SK-N-SH treated with all-trans-retinoic acid at 6 μM for 48 hours (cell line): ENCODE measurements at regions not wholly inside any gene's neighbourhood (a gene's known extent, or its start where the extent isn't known, plus 50 kb on each side); places are given as distances from the start of the nearest gene placed in this dataset.

Experiments
- ATAC-seq: fragments of 200-7000 bp; cut with Tn5 transposase; 3 replicates; pipeline ENCODE4 v1.9.1; 2020; ENCODE audit warnings: mild to moderate bottlenecking, moderate library complexity
- ARNTL ChIP-seq: fragments of 450-650 bp; formaldehyde crosslinking; IDR thresholded peaks from 2 replicates; pipeline ENCODE4 v1.5.0; 2020; ENCODE audit warnings: low read depth, mild to moderate bottlenecking, moderate library complexity, borderline replicate concordance
- BACH2 ChIP-seq: fragments of 250-450 bp; sonication (Bioruptor Pico); IDR thresholded peaks from 2 replicates; pipeline ENCODE4 v1.9.0; 2021; ENCODE audit warnings: mild to moderate bottlenecking, borderline replicate concordance
- CSDC2 ChIP-seq: fragments of 250-450 bp; sonication (Bioruptor Pico); IDR thresholded peaks from 2 replicates; pipeline ENCODE4 v1.5.0; 2020; ENCODE audit warnings: mild to moderate bottlenecking, moderate library complexity
- ESRRG ChIP-seq: fragments of 250-450 bp; sonication (Bioruptor Pico); IDR thresholded peaks from 2 replicates; pipeline ENCODE4 v1.6.1; 2021; ENCODE audit warnings: mild to moderate bottlenecking
- GLIS3 ChIP-seq: fragments of 250-450 bp; sonication (Bioruptor Pico); IDR thresholded peaks from 2 replicates; pipeline ENCODE4 v1.5.0; 2020; ENCODE audit warnings: mild to moderate bottlenecking, moderate library complexity
- ISL1 ChIP-seq: fragments of 250-450 bp; sonication (Bioruptor Pico); IDR thresholded peaks from 2 replicates; pipeline ENCODE4 v2.1.2; 2022; ENCODE audit warnings: mild to moderate bottlenecking, moderate library complexity
- OSR1 ChIP-seq: fragments of 250-450 bp; sonication (Bioruptor Pico); IDR thresholded peaks from 2 replicates; pipeline ENCODE4 v1.8.0; 2022; ENCODE audit warnings: moderate library complexity, mild to moderate bottlenecking, inconsistent platforms
- SNAI2 ChIP-seq: fragments of 250-450 bp; sonication (Bioruptor Pico); IDR thresholded peaks from 2 replicates; pipeline ENCODE4 v1.5.0; 2020; ENCODE audit warnings: mild to moderate bottlenecking, moderate library complexity
- TCF4 ChIP-seq: fragments of 250-450 bp; sonication (Bioruptor Pico); IDR thresholded peaks from 2 replicates; pipeline ENCODE4 v1.8.0; 2021; ENCODE audit warnings: mild to moderate bottlenecking, moderate library complexity, borderline replicate concordance
- TOX ChIP-seq: fragments of 250-450 bp; sonication (Bioruptor Pico); IDR thresholded peaks from 2 replicates; pipeline ENCODE4 v1.8.0; 2021; ENCODE audit warnings: mild to moderate bottlenecking, moderate library complexity, borderline replicate concordance
- ZC3H10 ChIP-seq: fragments of 250-450 bp; sonication (Bioruptor Pico); IDR thresholded peaks from 2 replicates; pipeline ENCODE4 v1.5.1; 2021; ENCODE audit warnings: mild to moderate bottlenecking, moderate library complexity
- ZFP3 ChIP-seq: fragments of 250-450 bp; sonication (Bioruptor Pico); IDR thresholded peaks from 2 replicates; pipeline ENCODE4 v1.5.0; 2020; ENCODE audit warnings: mild to moderate bottlenecking, moderate library complexity
- ZNF565 ChIP-seq: fragments of 450-650 bp; formaldehyde crosslinking; conservative IDR thresholded peaks from 2 replicates; pipeline ENCODE4 v1.5.0; 2020; ENCODE audit warnings: low read depth, mild to moderate bottlenecking, moderate library complexity
- ZNF70 ChIP-seq: fragments of 450-650 bp; formaldehyde crosslinking; IDR thresholded peaks from 2 replicates; pipeline ENCODE4 v1.5.0; 2020; ENCODE audit warnings: mild to moderate bottlenecking, moderate library complexity
- ZNF8 ChIP-seq: fragments of 450-650 bp; formaldehyde crosslinking; IDR thresholded peaks from 2 replicates; pipeline ENCODE4 v1.5.0; 2020; ENCODE audit warnings: mild to moderate bottlenecking, moderate library complexity
- TF ChIP-seq, protein P1 (sequence below): fragments of 250-450 bp; sonication (Bioruptor Pico); IDR thresholded peaks from 2 replicates; pipeline ENCODE4 v1.8.0; 2020; ENCODE audit warnings: mild to moderate bottlenecking, moderate library complexity, borderline replicate concordance
- TF ChIP-seq, protein P2 (sequence below): fragments of 250-450 bp; sonication (Bioruptor Pico); IDR thresholded peaks from 2 replicates; pipeline ENCODE4 v1.5.1; 2021; ENCODE audit warnings: mild to moderate bottlenecking, moderate library complexity
- TF ChIP-seq, protein P3 (sequence below): fragments of 250-450 bp; sonication (Bioruptor Pico); IDR thresholded peaks from 2 replicates; pipeline ENCODE4 v1.5.0; 2020; ENCODE audit warnings: mild to moderate bottlenecking, moderate library complexity

DNA sequence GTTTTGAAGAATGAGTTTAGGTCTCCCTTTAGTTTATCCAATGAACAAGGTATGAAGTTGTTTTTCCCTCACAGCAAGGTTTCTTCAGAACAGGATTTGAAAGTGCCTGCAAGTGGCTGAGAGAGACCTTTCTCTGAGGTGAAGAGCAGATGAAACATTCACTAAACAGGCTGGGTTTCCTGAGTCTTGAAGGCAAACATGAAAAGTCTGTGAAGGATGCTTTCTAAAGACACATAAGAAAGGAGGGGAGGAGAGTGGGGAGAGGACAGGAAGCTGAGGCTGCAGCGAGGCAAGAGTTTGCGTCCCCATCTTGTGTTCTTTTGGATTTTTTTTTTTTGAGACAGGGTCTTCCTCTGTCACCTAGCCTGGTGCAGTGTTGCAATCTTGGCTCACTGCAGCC lies 95.7 kb upstream of the SIM2 start:
- TF ChIP-seq TOX (CRISPR knock-in tag) (no peak), ZNF8 (CRISPR knock-in tag) (no peak), ZNF70 (CRISPR knock-in tag) (no peak), ZFP3 (CRISPR knock-in tag) (no peak), TCF4 (CRISPR knock-in tag) (no peak), SNAI2 (CRISPR knock-in tag) (no peak), ISL1 (CRISPR knock-in tag) (no peak)
- TF ChIP-seq, protein P1, sequence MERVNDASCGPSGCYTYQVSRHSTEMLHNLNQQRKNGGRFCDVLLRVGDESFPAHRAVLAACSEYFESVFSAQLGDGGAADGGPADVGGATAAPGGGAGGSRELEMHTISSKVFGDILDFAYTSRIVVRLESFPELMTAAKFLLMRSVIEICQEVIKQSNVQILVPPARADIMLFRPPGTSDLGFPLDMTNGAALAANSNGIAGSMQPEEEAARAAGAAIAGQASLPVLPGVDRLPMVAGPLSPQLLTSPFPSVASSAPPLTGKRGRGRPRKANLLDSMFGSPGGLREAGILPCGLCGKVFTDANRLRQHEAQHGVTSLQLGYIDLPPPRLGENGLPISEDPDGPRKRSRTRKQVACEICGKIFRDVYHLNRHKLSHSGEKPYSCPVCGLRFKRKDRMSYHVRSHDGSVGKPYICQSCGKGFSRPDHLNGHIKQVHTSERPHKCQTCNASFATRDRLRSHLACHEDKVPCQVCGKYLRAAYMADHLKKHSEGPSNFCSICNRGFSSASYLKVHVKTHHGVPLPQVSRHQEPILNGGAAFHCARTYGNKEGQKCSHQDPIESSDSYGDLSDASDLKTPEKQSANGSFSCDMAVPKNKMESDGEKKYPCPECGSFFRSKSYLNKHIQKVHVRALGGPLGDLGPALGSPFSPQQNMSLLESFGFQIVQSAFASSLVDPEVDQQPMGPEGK (CRISPR knock-in tag): no peak
- no peak for ATAC-seq

DNA sequence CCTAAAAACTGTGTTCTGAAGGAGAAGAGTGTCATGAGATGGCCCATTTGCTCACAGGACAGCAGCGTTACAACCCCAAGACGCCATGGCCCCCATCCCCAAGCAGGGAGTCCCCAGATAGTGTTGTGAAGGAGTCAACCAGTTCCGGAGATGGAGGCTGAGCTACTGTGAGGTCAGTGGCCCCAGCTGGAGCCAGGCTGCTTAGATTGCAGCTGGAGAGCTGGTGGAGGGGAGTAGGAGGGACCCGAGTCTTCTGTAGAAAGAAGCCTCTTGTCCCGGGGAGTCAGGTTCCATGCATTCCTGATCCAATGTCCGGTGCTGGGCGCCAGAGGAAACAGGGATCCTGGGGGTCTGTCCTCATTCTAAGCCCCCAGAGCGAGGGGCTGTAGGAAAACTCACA lies 93.5 kb upstream of the SIM2 start:
- ATAC-seq: no peak
- no peak for TF ChIP-seq CSDC2 (CRISPR knock-in tag)
- no peak for TF ChIP-seq ZNF8 (CRISPR knock-in tag)
- TF ChIP-seq SNAI2 (CRISPR knock-in tag): no peak
- TF ChIP-seq, protein P2, sequence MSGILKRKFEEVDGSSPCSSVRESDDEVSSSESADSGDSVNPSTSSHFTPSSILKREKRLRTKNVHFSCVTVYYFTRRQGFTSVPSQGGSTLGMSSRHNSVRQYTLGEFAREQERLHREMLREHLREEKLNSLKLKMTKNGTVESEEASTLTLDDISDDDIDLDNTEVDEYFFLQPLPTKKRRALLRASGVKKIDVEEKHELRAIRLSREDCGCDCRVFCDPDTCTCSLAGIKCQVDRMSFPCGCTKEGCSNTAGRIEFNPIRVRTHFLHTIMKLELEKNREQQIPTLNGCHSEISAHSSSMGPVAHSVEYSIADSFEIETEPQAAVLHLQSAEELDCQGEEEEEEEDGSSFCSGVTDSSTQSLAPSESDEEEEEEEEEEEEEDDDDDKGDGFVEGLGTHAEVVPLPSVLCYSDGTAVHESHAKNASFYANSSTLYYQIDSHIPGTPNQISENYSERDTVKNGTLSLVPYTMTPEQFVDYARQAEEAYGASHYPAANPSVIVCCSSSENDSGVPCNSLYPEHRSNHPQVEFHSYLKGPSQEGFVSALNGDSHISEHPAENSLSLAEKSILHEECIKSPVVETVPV (CRISPR knock-in tag): no peak
- TF ChIP-seq, protein P3, sequence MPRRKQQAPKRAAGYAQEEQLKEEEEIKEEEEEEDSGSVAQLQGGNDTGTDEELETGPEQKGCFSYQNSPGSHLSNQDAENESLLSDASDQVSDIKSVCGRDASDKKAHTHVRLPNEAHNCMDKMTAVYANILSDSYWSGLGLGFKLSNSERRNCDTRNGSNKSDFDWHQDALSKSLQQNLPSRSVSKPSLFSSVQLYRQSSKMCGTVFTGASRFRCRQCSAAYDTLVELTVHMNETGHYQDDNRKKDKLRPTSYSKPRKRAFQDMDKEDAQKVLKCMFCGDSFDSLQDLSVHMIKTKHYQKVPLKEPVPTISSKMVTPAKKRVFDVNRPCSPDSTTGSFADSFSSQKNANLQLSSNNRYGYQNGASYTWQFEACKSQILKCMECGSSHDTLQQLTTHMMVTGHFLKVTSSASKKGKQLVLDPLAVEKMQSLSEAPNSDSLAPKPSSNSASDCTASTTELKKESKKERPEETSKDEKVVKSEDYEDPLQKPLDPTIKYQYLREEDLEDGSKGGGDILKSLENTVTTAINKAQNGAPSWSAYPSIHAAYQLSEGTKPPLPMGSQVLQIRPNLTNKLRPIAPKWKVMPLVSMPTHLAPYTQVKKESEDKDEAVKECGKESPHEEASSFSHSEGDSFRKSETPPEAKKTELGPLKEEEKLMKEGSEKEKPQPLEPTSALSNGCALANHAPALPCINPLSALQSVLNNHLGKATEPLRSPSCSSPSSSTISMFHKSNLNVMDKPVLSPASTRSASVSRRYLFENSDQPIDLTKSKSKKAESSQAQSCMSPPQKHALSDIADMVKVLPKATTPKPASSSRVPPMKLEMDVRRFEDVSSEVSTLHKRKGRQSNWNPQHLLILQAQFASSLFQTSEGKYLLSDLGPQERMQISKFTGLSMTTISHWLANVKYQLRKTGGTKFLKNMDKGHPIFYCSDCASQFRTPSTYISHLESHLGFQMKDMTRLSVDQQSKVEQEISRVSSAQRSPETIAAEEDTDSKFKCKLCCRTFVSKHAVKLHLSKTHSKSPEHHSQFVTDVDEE (CRISPR knock-in tag): no peak

DNA sequence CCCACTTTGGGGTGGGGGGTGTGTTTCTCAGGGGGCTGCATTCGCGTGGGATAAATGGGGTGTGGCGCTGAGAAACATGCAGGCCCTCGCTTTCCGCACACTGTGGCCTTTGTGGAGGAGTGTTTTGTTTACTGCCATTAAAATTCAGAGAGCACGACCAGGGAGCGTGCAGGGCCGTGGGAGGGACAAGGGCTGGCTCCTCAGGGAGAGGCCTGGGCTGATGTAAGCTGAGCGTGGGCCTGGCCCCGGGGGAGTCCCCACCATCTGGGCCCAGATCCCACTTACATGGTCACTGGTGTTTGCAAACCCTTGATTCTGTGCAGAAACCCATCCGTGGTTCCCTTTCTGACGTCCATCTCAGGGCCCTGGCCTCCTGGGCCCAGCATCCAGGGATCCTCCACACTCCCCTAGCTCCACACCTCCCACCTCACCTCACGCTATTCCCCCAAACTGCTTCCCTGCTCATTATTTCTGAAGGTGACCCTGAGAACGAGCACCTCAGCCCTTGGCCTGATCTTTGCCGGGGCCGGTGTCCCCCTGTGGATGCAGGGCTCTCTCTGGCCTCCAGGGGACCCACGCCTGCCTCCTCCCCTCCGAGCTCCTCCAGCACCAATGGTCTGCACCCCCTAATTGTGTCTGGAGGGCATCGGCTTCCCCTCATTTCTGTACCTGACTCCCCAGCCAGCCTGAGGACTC lies 92.5 kb upstream of the SIM2 start:
- no peak for TF ChIP-seq ARNTL (CRISPR knock-in tag)
- no peak for TF ChIP-seq ZC3H10
- no peak for TF ChIP-seq CSDC2 (CRISPR knock-in tag)
- TF ChIP-seq, protein P2 (CRISPR knock-in tag): no peak
- TF ChIP-seq ZNF70 (CRISPR knock-in tag): no peak
- no peak for TF ChIP-seq OSR1
- TF ChIP-seq, protein P1 (CRISPR knock-in tag): no peak
- ATAC-seq: no peak

DNA sequence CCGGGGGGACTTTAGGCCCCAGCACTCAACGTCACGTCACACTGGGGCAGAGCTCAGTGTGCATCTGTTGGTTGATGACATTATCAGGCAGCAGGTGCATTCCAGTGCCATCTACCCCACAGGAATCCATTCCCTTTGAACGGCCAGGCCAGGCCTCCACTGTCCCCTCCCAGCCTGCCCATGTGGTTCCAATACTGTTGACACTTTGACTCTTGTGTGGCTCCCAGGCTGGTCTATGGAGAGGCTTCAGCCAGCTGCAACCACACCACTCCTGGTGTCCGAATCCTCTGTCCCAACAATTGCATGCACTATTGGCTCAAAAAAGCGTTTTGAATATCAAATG lies 92.0 kb upstream of the SIM2 start:
- no peak for ATAC-seq
- TF ChIP-seq ZNF70 (CRISPR knock-in tag) (no peak), BACH2 (no peak), ESRRG (CRISPR knock-in tag) (no peak), TCF4 (CRISPR knock-in tag) (no peak), OSR1 (no peak), ZNF565 (no peak), SNAI2 (CRISPR knock-in tag) (no peak), GLIS3 (CRISPR knock-in tag) (no peak), ISL1 (CRISPR knock-in tag) (no peak)
- TF ChIP-seq, protein P2 (CRISPR knock-in tag): no peak
- TF ChIP-seq, protein P3 (CRISPR knock-in tag): no peak
- TF ChIP-seq, protein P1 (CRISPR knock-in tag): no peak
